ENCODE measurements at regions not wholly inside any gene's neighbourhood (a gene's known extent, or its start where the extent isn't known, plus 50 kb on each side); places are given as distances from the start of the nearest gene placed in this dataset.

- H3K79me2 ChIP-seq (replicated peaks; ENCODE audit: insufficient read depth), result no peaks in the 10 kb centered on the region
- ATAC-seq (no peak), DNase-seq (ENCODE audit: low spot score) (no peak)
- Mint-ChIP-seq H3K27ac (no peak overlapping the region), H3K4me3 (no peak overlapping the region), H3K27me3 (ENCODE audit: insufficient read depth, low read depth, poor library complexity) (no peaks in the 10 kb centered on the region), H3K4me1 (no peaks in the 10 kb centered on the region), H3K36me3 (ENCODE audit: low read depth) (no peaks in the 10 kb centered on the region), H3K9me3 (no peaks in the 10 kb centered on the region)
- H3K4me3 ChIP-seq, result no peak overlapping the region
- no peak overlapping the region for H3K4me2 ChIP-seq
- H4K20me1 ChIP-seq (replicated peaks; ENCODE audit: insufficient read depth), result no peaks in the 10 kb centered on the region
- H2AFZ ChIP-seq, result no peak overlapping the region
- no peaks in the 10 kb centered on the region for H3K4me1 ChIP-seq (ENCODE audit: insufficient read depth)
- H3K36me3 ChIP-seq (ENCODE audit: insufficient read depth), result no peaks in the 10 kb centered on the region
- H3K27me3 ChIP-seq (ENCODE audit: insufficient read depth), result no peaks in the 10 kb centered on the region
- no peaks in the 10 kb centered on the region for H3F3A ChIP-seq (replicated peaks; ENCODE audit: low read depth)
- no peaks in the 10 kb centered on the region for H3K9me2 ChIP-seq (ENCODE audit: insufficient read depth)
- no peak overlapping the region for H3K27ac ChIP-seq (ENCODE audit: low read depth)
- no peak for TF ChIP-seq ZNF462 (CRISPR knock-in tag; IDR thresholded peaks at IDR 0.05)
- TF ChIP-seq CTCF (conservative IDR thresholded peaks at IDR 0.05; ENCODE audit: low read depth in 2 of 2), result no peak
- TF ChIP-seq NANOG (IDR thresholded peaks at IDR 0.05; ENCODE audit: borderline replicate concordance), result no peak
- TF ChIP-seq CREB1 (CRISPR knock-in tag; IDR thresholded peaks at IDR 0.05; ENCODE audit: low read depth), result no peak
- no peak for TF ChIP-seq JUNB (IDR thresholded peaks at IDR 0.05; ENCODE audit: unreplicated experiment)
Measured at GRCh38 chr4:62571494-62571893, 1371.4 kb downstream of the ADGRL3 start.
